ENCODE measurements at regions not wholly inside any gene's neighbourhood (a gene's known extent, or its start where the extent isn't known, plus 50 kb on each side); places are given as distances from the start of the nearest gene placed in this dataset.
"Not testable (repeated sequence)": the region's sequence is repeated elsewhere in the genome, so short reads cannot be mapped to it uniquely, and the experiment has no call there.

DNA sequence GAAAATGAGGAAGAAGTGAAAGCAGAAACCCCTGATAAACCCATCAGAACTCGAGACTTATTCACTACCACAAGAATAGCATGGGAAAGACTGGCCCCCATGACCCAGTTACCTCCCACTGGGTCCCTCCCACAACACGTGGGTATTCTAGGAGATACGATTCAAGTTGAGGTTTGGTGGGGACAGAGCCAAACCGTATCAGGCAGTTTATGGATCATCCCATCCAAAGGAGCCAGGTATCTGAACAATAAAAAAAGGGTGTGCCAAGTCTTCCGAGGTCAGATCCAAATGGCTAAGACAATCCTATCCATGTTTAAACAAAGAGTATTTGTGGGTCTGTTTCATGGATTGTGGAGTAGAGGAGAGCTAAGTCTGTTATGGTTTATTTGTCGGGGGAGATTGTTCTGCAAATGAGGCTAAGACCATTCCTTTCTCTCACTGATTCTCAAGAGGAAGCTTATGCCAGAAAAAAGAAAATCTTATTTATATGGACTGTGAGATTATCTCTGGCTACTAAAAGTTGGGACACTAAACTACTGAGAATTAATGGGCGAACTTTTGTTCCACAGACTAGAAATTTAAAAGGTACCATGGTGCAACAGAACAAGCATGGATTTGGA lies 203.7 kb downstream of the IPMK start:
- Histone ChIP-seq H3K79me2 (ENCODE audit: insufficient read depth, low read length) (no peaks in the 10 kb centered on the region), H2AFZ (ENCODE audit: low read length) (no peak overlapping the region), H3K9me3 (ENCODE audit: low read length) (no peaks in the 10 kb centered on the region), H3K27me3 (ENCODE audit: control insufficient read depth in 1 of 2, insufficient read depth in 2 of 2, low read length in 2 of 2) (no peaks in the 10 kb centered on the region; a peak in 1 of 5 replicates), H3K27ac (ENCODE audit: extremely low read length, insufficient read depth, low read length) (no peak overlapping the region), H3K4me2 (ENCODE audit: low read depth, low read length) (no peak overlapping the region), H3K36me3 (replicated peaks in 1 of 2; ENCODE audit: control insufficient read depth in 1 of 2, insufficient read depth in 2 of 2, low read length in 2 of 2) (no peaks in the 10 kb centered on the region), H3K9ac (ENCODE audit: insufficient read depth, low read depth, low read length) (no peak overlapping the region), H3K4me3 (replicated peaks in 1 of 3; ENCODE audit: insufficient read depth in 1 of 3, low read depth in 2 of 3, low read length in 3 of 3) (no peak overlapping the region), H3K4me1 (ENCODE audit: insufficient read depth, low read length) (no peaks in the 10 kb centered on the region), H4K20me1 (ENCODE audit: insufficient read depth, low read length) (no peaks in the 10 kb centered on the region)
- DNase-seq (ENCODE audit: low spot score) (no peak), FAIRE-seq (no peak), ATAC-seq (no peak)
- in situ Hi-C loops (cut with HindIII; ENCODE audit: extremely low pct_ligation_motif_present, low pct_unique_long_range_greater_than_20kb) (loop anchor here (25.0 kb wide), 1 partner anchor 727 kb away; no protein-coding TSS in a partner anchor), intact Hi-C loops (cut with micrococcal nuclease; ENCODE audit: unreplicated experiment) (no loop called here)
- POLR2A ChIA-PET: no interaction called here
- CTCF ChIA-PET (ENCODE audit: low intra/inter-chr PET ratio, low total read pairs): interaction anchor here (2.0 to 2.8 kb wide), 2 partner anchors 347 to 725 kb away, joined by 7 to 21 read pairs; no protein-coding TSS in a partner anchor
- BruUV-seq (replicated peaks): no TSS peak
- TF ChIP-seq RELA (CRISPR knock-in tag; IDR thresholded peaks at IDR 0.05) (no peak), ZNF879 (CRISPR knock-in tag; IDR thresholded peaks at IDR 0.05) (no peak), HNF4A (CRISPR knock-in tag; IDR thresholded peaks at IDR 0.05) (no peak), ZNF569 (CRISPR knock-in tag; IDR thresholded peaks at IDR 0.05; ENCODE audit: borderline replicate concordance) (no peak), TSC22D2 (CRISPR knock-in tag; IDR thresholded peaks at IDR 0.05; ENCODE audit: borderline replicate concordance) (no peak), ZNF878 (CRISPR knock-in tag; IDR thresholded peaks at IDR 0.05) (no peak), FOXK1 (CRISPR knock-in tag; IDR thresholded peaks at IDR 0.05; ENCODE audit: borderline replicate concordance, low read depth) (no peak), TEAD2 (CRISPR knock-in tag; IDR thresholded peaks at IDR 0.05) (no peak), SMARCC2 (IDR thresholded peaks at IDR 0.05) (no peak)
- 4% methylated on average over 7 of the region's 7 CpGs for WGBS (ENCODE audit: low lambda C conversion rate)

DNA sequence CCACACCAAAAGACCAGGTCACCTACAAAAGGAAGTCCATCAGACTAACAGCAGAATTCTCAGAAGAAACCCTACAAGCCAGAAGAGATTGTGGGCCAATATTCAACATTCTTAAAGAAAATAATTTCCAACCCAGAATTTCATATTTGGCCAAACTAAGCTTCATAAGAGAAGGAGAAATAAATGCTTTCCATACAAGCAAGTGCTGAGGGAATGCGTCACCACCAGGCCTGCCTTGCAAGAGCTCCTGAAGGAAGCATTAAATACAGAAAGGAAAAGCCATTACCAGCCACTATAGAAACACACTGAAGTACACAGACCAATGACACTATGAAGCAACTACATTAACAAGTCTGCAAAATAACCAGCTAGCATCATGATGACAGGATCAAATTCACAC lies 209.0 kb downstream of the IPMK start:
- H3K9me3 ChIP-seq (ENCODE audit: low read length); H3K27me3 ChIP-seq (ENCODE audit: control insufficient read depth in 1 of 2, insufficient read depth in 2 of 2, low read length in 2 of 2); BruUV-seq (replicated peaks); FAIRE-seq; H2AFZ ChIP-seq (ENCODE audit: low read length); H3K4me2 ChIP-seq (ENCODE audit: low read depth, low read length); H3K4me3 ChIP-seq (replicated peaks in 1 of 3; ENCODE audit: insufficient read depth in 1 of 3, low read depth in 2 of 3, low read length in 3 of 3); H4K20me1 ChIP-seq (ENCODE audit: insufficient read depth, low read length); POLR2A ChIA-PET; H3K27ac ChIP-seq (ENCODE audit: extremely low read length, insufficient read depth, low read length); H3K79me2 ChIP-seq (ENCODE audit: insufficient read depth, low read length); DNase-seq (ENCODE audit: low spot score); H3K36me3 ChIP-seq (replicated peaks in 1 of 2; ENCODE audit: control insufficient read depth in 1 of 2, insufficient read depth in 2 of 2, low read length in 2 of 2); ATAC-seq; intact Hi-C loops (cut with micrococcal nuclease; ENCODE audit: unreplicated experiment); CTCF ChIA-PET (ENCODE audit: low intra/inter-chr PET ratio, low total read pairs); H3K9ac ChIP-seq (ENCODE audit: insufficient read depth, low read depth, low read length); H3K4me1 ChIP-seq (ENCODE audit: insufficient read depth, low read length): not testable (repeated sequence)
- 0% methylated on average over 1 of the region's 1 CpG for WGBS (ENCODE audit: low lambda C conversion rate)
- in situ Hi-C loops (cut with HindIII; ENCODE audit: extremely low pct_ligation_motif_present, low pct_unique_long_range_greater_than_20kb): loop anchor here (25.0 kb wide), 1 partner anchor 721 kb away; no protein-coding TSS in a partner anchor

Data from HepG2 (cell line).